ENCODE measurements at regions not wholly inside any gene's neighbourhood (a gene's known extent, or its start where the extent isn't known, plus 50 kb on each side); places are given as distances from the start of the nearest gene placed in this dataset.

GRCh38 chr4:57448452-57448851 is 338.3 kb upstream of the IGFBP7 start:
- no peaks in the 10 kb centered on the region for H4K20me1 ChIP-seq (ENCODE audit: low read length)
- ChIA-PET CTCF (no interaction called here), POLR2A (ENCODE audit: unreplicated experiment) (no interaction called here)
- H3K9me3 ChIP-seq (ENCODE audit: low read length) = no peaks in the 10 kb centered on the region
- H3K4me3 ChIP-seq (ENCODE audit: low read length) = no peak overlapping the region
- H3F3A ChIP-seq (ENCODE audit: low read length, unreplicated experiment) = no peaks in the 10 kb centered on the region
- intact Hi-C loops (cut with micrococcal nuclease) = no loop called here
- no peaks in the 10 kb centered on the region for H3K9me2 ChIP-seq (replicated peaks; ENCODE audit: low read length)
- H2AFZ ChIP-seq (ENCODE audit: low read length) = no peak overlapping the region
- no peak overlapping the region for H3K4me2 ChIP-seq (ENCODE audit: low read length)
- no peaks in the 10 kb centered on the region for H3K36me3 ChIP-seq (ENCODE audit: low read depth, low read length)
- no peak for TF ChIP-seq EZH2 (IDR thresholded peaks at IDR 0.05; ENCODE audit: low read length, unreplicated experiment)
- TF ChIP-seq, protein P1, sequence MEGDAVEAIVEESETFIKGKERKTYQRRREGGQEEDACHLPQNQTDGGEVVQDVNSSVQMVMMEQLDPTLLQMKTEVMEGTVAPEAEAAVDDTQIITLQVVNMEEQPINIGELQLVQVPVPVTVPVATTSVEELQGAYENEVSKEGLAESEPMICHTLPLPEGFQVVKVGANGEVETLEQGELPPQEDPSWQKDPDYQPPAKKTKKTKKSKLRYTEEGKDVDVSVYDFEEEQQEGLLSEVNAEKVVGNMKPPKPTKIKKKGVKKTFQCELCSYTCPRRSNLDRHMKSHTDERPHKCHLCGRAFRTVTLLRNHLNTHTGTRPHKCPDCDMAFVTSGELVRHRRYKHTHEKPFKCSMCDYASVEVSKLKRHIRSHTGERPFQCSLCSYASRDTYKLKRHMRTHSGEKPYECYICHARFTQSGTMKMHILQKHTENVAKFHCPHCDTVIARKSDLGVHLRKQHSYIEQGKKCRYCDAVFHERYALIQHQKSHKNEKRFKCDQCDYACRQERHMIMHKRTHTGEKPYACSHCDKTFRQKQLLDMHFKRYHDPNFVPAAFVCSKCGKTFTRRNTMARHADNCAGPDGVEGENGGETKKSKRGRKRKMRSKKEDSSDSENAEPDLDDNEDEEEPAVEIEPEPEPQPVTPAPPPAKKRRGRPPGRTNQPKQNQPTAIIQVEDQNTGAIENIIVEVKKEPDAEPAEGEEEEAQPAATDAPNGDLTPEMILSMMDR (conservative IDR thresholded peaks at IDR 0.05; ENCODE audit: low read depth, low read length) = no peak
- DNase-seq (no peak), ATAC-seq (no peak)
- no peak overlapping the region for H3K27ac ChIP-seq (ENCODE audit: low read length)
- H3K9ac ChIP-seq (ENCODE audit: low read length) = no peak overlapping the region
- BruUV-seq (replicated peaks) = no TSS peak
- no peaks in the 10 kb centered on the region for H3K4me1 ChIP-seq (ENCODE audit: insufficient read depth, low read length)
- H3K27me3 ChIP-seq (ENCODE audit: low read length) = peaks cover 48% of the 10 kb centered on the region
- H3K79me2 ChIP-seq (ENCODE audit: low read length) = no peaks in the 10 kb centered on the region

DNA sequence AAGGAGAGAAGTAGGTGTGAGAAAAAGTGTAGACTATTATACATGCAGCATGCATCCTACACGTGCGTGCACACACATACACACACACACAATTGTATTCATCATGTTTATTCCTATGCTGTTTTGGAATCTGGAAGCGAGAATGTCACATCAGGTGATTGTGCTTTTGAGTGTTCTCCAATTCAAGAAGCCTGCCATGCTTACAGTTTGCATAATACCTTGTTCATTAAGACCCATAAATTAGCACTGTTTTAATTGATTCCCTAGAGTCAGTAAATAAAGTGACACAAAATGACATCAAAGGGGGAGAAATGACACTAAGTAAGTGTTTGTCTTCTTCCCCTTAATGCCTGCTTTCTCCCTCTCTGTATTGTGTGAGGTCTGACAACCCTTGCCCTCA is 336.1 kb upstream of the IGFBP7 start:
- H3K36me3 ChIP-seq (ENCODE audit: low read depth, low read length) = no peaks in the 10 kb centered on the region
- DNase-seq (no peak), ATAC-seq (no peak)
- ChIA-PET CTCF (no interaction called here), POLR2A (ENCODE audit: unreplicated experiment) (no interaction called here)
- no peaks in the 10 kb centered on the region for H4K20me1 ChIP-seq (ENCODE audit: low read length)
- H3K79me2 ChIP-seq (ENCODE audit: low read length) = no peaks in the 10 kb centered on the region
- no peaks in the 10 kb centered on the region for H3K4me1 ChIP-seq (ENCODE audit: insufficient read depth, low read length)
- H3K27me3 ChIP-seq (ENCODE audit: low read length) = peaks cover 65% of the 10 kb centered on the region
- no peak overlapping the region for H3K27ac ChIP-seq (ENCODE audit: low read length)
- no peaks in the 10 kb centered on the region for H3K9me2 ChIP-seq (replicated peaks; ENCODE audit: low read length)
- H3K4me3 ChIP-seq (ENCODE audit: low read length) = no peak overlapping the region
- no peak overlapping the region for H2AFZ ChIP-seq (ENCODE audit: low read length)
- H3K4me2 ChIP-seq (ENCODE audit: low read length) = no peak overlapping the region
- H3F3A ChIP-seq (ENCODE audit: low read length, unreplicated experiment) = no peaks in the 10 kb centered on the region
- no peak overlapping the region for H3K9ac ChIP-seq (ENCODE audit: low read length)
- no peaks in the 10 kb centered on the region for H3K9me3 ChIP-seq (ENCODE audit: low read length)
- no TSS peak for BruUV-seq (replicated peaks)
- TF ChIP-seq EZH2 (IDR thresholded peaks at IDR 0.05; ENCODE audit: low read length, unreplicated experiment) = no peak
- TF ChIP-seq, protein P1 (conservative IDR thresholded peaks at IDR 0.05; ENCODE audit: low read depth, low read length) = no peak
- no peak for TF ChIP-seq EZH2phosphoT487 (IDR thresholded peaks at IDR 0.05; ENCODE audit: borderline replicate concordance, low read length)
- intact Hi-C loops (cut with micrococcal nuclease) = no loop called here

- ChIA-PET POLR2A (ENCODE audit: unreplicated experiment) (no interaction called here), CTCF (no interaction called here)
- DNase-seq (no peak), ATAC-seq (no peak)
- Histone ChIP-seq H3K9me3 (ENCODE audit: low read length) (no peaks in the 10 kb centered on the region), H2AFZ (ENCODE audit: low read length) (no peak overlapping the region), H3K9ac (ENCODE audit: low read length) (no peak overlapping the region), H3K4me3 (ENCODE audit: low read length) (no peak overlapping the region), H3K4me2 (ENCODE audit: low read length) (no peak overlapping the region), H4K20me1 (ENCODE audit: low read length) (no peaks in the 10 kb centered on the region), H3K27ac (ENCODE audit: low read length) (no peak overlapping the region), H3K27me3 (ENCODE audit: low read length) (peaks cover 71% of the 10 kb centered on the region), H3F3A (ENCODE audit: low read length, unreplicated experiment) (no peaks in the 10 kb centered on the region), H3K79me2 (ENCODE audit: low read length) (no peaks in the 10 kb centered on the region), H3K4me1 (ENCODE audit: insufficient read depth, low read length) (no peaks in the 10 kb centered on the region), H3K9me2 (replicated peaks; ENCODE audit: low read length) (no peaks in the 10 kb centered on the region), H3K36me3 (ENCODE audit: low read depth, low read length) (no peaks in the 10 kb centered on the region)
- TF ChIP-seq EZH2phosphoT487 (IDR thresholded peaks at IDR 0.05; ENCODE audit: borderline replicate concordance, low read length) = no peak
- TF ChIP-seq EZH2 (IDR thresholded peaks at IDR 0.05; ENCODE audit: low read length, unreplicated experiment) = no peak
- TF ChIP-seq, protein P1 (conservative IDR thresholded peaks at IDR 0.05; ENCODE audit: low read depth, low read length) = no peak
- intact Hi-C loops (cut with micrococcal nuclease) = no loop called here
- BruUV-seq (replicated peaks) = no TSS peak
Observed at GRCh38 chr4:57445686-57446085, 335.5 kb upstream of the IGFBP7 start.

Measured in PC-3 (cell line).